ENCODE measurements at regions not wholly inside any gene's neighbourhood (a gene's known extent, or its start where the extent isn't known, plus 50 kb on each side); places are given as distances from the start of the nearest gene placed in this dataset.
"Not testable (repeated sequence)": the region's sequence is repeated elsewhere in the genome, so short reads cannot be mapped to it uniquely, and the experiment has no call there.

GRCh38 chr3:59234884-59235633 is 185.2 kb upstream of the CFAP20DC start:
- ChIA-PET POLR2A (no interaction called here), CTCF (no interaction called here)
- peak overlapping the region in 1 of 10 donors; percentile 24 for H3K4me3 Mint-ChIP-seq
- H3K4me1 Mint-ChIP-seq: peaks cover 0 to 15% (median 0%) of the 10 kb centered on the region in 7 donors
- peak overlapping the region in 1 of 9 donors; percentile 14 for H3K27ac Mint-ChIP-seq
- peaks cover 0 to 11% of the 10 kb centered on the region in 2 donors for H3K4me1 ChIP-seq (ENCODE audit: control insufficient read depth in 2 of 2, insufficient read depth in 2 of 2, low read length in 2 of 2)
- no peak overlapping the region for H3K27ac ChIP-seq (ENCODE audit: low read depth, low read length)
- H3K27me3 Mint-ChIP-seq: peaks cover 0 to 10% (median 4%) of the 10 kb centered on the region in 5 donors
- no peak for ATAC-seq
- H3K36me3 Mint-ChIP-seq: peaks cover 0 to 12% (median 10%) of the 10 kb centered on the region in 5 donors
- H3K9me3 Mint-ChIP-seq: peaks cover 7 to 31% (median 13%) of the 10 kb centered on the region in 11 donors
- peaks cover 0 to 8% (median 0%) of the 10 kb centered on the region in 3 experiments for H3K9me3 ChIP-seq (ENCODE audit: control insufficient read depth in 2 of 3, low read length in 3 of 3)
- intact Hi-C loops (cut with micrococcal nuclease): loop anchor here in 1 of 2 donors (5.0 kb wide), 1 partner anchor 52 kb away; no protein-coding TSS in a partner anchor
- no peak for DNase-seq
- H3K4me3 ChIP-seq (ENCODE audit: low read length): no peak overlapping the region
- H3K27me3 ChIP-seq (ENCODE audit: control insufficient read depth in 2 of 2, insufficient read depth in 2 of 2, low read length in 2 of 2): no peaks in the 10 kb centered on the region
- no peaks in the 10 kb centered on the region for H3K36me3 ChIP-seq (ENCODE audit: control insufficient read depth in 2 of 3, insufficient read depth in 3 of 3, low read length in 3 of 3)

DNA sequence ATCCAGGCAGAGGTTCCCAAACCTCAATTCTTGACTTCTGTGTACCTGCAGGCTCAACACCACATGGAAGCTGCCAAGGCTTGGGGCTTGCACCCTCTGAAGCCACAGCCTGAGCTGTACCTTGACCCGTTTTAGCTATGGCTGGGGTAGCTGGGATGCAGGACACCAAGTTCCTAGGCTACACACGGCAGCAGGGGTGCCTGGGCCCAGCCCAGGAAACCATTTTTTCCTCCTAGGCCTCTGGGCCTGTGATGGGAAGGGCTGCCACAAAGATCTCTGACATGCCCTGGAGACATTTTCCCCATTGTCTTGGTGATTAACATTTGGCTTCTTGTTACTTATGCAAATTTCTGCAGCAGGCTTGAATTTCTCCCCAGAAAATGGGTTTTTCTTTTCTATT is 180.6 kb upstream of the CFAP20DC start:
- ATAC-seq; H3K4me3 Mint-ChIP-seq; intact Hi-C loops (cut with micrococcal nuclease); H3K4me3 ChIP-seq (ENCODE audit: low read length); H3K27ac Mint-ChIP-seq; CTCF ChIA-PET; H3K27me3 ChIP-seq (ENCODE audit: control insufficient read depth in 2 of 2, insufficient read depth in 2 of 2, low read length in 2 of 2); H3K36me3 ChIP-seq (ENCODE audit: control insufficient read depth in 2 of 3, insufficient read depth in 3 of 3, low read length in 3 of 3); H3K4me1 ChIP-seq (ENCODE audit: control insufficient read depth in 2 of 2, insufficient read depth in 2 of 2, low read length in 2 of 2); DNase-seq; POLR2A ChIA-PET; H3K27ac ChIP-seq (ENCODE audit: low read depth, low read length); H3K4me1 Mint-ChIP-seq; H3K9me3 ChIP-seq (ENCODE audit: control insufficient read depth in 2 of 3, low read length in 3 of 3): not testable (repeated sequence)
- peaks cover 0 to 20% (median 5%) of the 10 kb centered on the region in 5 donors for H3K27me3 Mint-ChIP-seq
- H3K9me3 Mint-ChIP-seq: peaks cover 7 to 49% (median 24%) of the 10 kb centered on the region in 11 donors
- H3K36me3 Mint-ChIP-seq: peaks cover 8 to 23% (median 10%) of the 10 kb centered on the region in 5 donors

GRCh38 chr3:59213860-59214259 is 164.0 kb upstream of the CFAP20DC start:
- DNase-seq (no peak), ATAC-seq (no peak)
- H3K27me3 Mint-ChIP-seq: peaks cover 0 to 6% (median 2%) of the 10 kb centered on the region in 5 donors
- no peaks in the 10 kb centered on the region for H3K27me3 ChIP-seq (ENCODE audit: control insufficient read depth in 2 of 2, insufficient read depth in 2 of 2, low read length in 2 of 2)
- no peaks in the 10 kb centered on the region for H3K9me3 Mint-ChIP-seq
- H3K36me3 Mint-ChIP-seq: no peaks in the 10 kb centered on the region
- H3K4me3 Mint-ChIP-seq: no peak overlapping the region
- no peak overlapping the region for H3K4me3 ChIP-seq (ENCODE audit: low read length)
- no peaks in the 10 kb centered on the region for H3K36me3 ChIP-seq (ENCODE audit: control insufficient read depth in 2 of 3, insufficient read depth in 3 of 3, low read length in 3 of 3)
- no peaks in the 10 kb centered on the region for H3K9me3 ChIP-seq (ENCODE audit: control insufficient read depth in 2 of 3, low read length in 3 of 3)
- intact Hi-C loops (cut with micrococcal nuclease): loop anchor here (2.0 to 10.0 kb wide), 4 partner anchors 171 to 867 kb away; no protein-coding TSS in a partner anchor
- H3K4me1 ChIP-seq (ENCODE audit: control insufficient read depth in 2 of 2, insufficient read depth in 2 of 2, low read length in 2 of 2): no peaks in the 10 kb centered on the region
- peak overlapping the region in 2 of 9 donors; percentile 21 to 38 for H3K27ac Mint-ChIP-seq
- POLR2A ChIA-PET: no interaction called here
- H3K4me1 Mint-ChIP-seq: peaks cover 0 to 10% (median 5%) of the 10 kb centered on the region in 7 donors
- H3K27ac ChIP-seq (ENCODE audit: low read depth, low read length): no peak overlapping the region
- CTCF ChIA-PET: no interaction called here

GRCh38 chr3:59212128-59212779 is 162.4 kb upstream of the CFAP20DC start:
- H3K27ac ChIP-seq (ENCODE audit: low read depth, low read length): no peak overlapping the region
- H3K27me3 Mint-ChIP-seq: peaks cover 0 to 11% (median 8%) of the 10 kb centered on the region in 5 donors
- no peaks in the 10 kb centered on the region for H3K4me1 ChIP-seq (ENCODE audit: control insufficient read depth in 2 of 2, insufficient read depth in 2 of 2, low read length in 2 of 2)
- CTCF ChIA-PET: interaction anchor here (0.6 to 1.5 kb wide), 5 partner anchors 12 to 1229 kb away, joined by 3 to 7 read pairs (median 4); no protein-coding TSS in a partner anchor
- no peaks in the 10 kb centered on the region for H3K36me3 Mint-ChIP-seq
- H3K9me3 ChIP-seq (ENCODE audit: control insufficient read depth in 2 of 3, low read length in 3 of 3): no peaks in the 10 kb centered on the region
- POLR2A ChIA-PET: no interaction called here
- H3K4me3 Mint-ChIP-seq: no peak overlapping the region
- DNase-seq (peak in 7 of 9 donors; percentile 11 to 60 (median 53)), ATAC-seq (peak; percentile 83)
- H3K4me3 ChIP-seq (ENCODE audit: low read length): no peak overlapping the region
- intact Hi-C loops (cut with micrococcal nuclease): loop anchor here (1.0 to 10.0 kb wide), 8 partner anchors 173 to 1219 kb away; no protein-coding TSS in a partner anchor
- H3K9me3 Mint-ChIP-seq: no peaks in the 10 kb centered on the region
- H3K36me3 ChIP-seq (ENCODE audit: control insufficient read depth in 2 of 3, insufficient read depth in 3 of 3, low read length in 3 of 3): no peaks in the 10 kb centered on the region
- H3K27me3 ChIP-seq (ENCODE audit: control insufficient read depth in 2 of 2, insufficient read depth in 2 of 2, low read length in 2 of 2): no peaks in the 10 kb centered on the region
- no peak overlapping the region for H3K27ac Mint-ChIP-seq
- H3K4me1 Mint-ChIP-seq: peaks cover 0 to 10% (median 5%) of the 10 kb centered on the region in 7 donors

DNA sequence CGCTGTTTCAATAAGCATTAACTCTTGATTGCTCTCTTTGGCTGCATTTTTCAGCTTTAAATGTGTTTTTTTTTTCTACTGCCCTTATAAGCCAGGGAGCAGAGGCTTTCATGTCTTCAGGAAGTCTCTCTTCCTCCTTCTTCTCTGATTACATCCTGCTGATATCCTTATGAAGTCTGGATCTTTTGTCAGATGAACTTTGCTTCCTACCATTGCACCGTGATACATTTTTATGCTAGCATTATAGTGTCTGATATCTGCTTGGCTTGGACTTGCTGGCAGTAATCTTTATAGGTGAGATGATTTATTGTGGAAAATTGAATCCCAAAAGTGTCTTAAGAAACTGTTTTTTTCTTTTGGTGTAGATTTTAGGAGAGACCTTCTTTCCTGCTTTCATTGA is 160.4 kb upstream of the CFAP20DC start:
- no peaks in the 10 kb centered on the region for H3K36me3 Mint-ChIP-seq

GRCh38 chr3:59192473-59192872 is 142.6 kb upstream of the CFAP20DC start:
- POLR2A ChIA-PET: no interaction called here
- H3K9me3 ChIP-seq (ENCODE audit: control insufficient read depth in 2 of 3, low read length in 3 of 3): no peaks in the 10 kb centered on the region
- no peaks in the 10 kb centered on the region for H3K4me1 Mint-ChIP-seq
- H3K9me3 Mint-ChIP-seq: no peaks in the 10 kb centered on the region
- no peak overlapping the region for H3K4me3 ChIP-seq (ENCODE audit: low read length)
- H3K27ac Mint-ChIP-seq: no peak overlapping the region
- intact Hi-C loops (cut with micrococcal nuclease): no loop called here
- ATAC-seq: no peak
- no peaks in the 10 kb centered on the region for H3K4me1 ChIP-seq (ENCODE audit: control insufficient read depth in 2 of 2, insufficient read depth in 2 of 2, low read length in 2 of 2)
- H3K36me3 ChIP-seq (ENCODE audit: control insufficient read depth in 2 of 3, insufficient read depth in 3 of 3, low read length in 3 of 3): no peaks in the 10 kb centered on the region
- no peak for DNase-seq
- CTCF ChIA-PET: no interaction called here
- H3K4me3 Mint-ChIP-seq: no peak overlapping the region
- no peaks in the 10 kb centered on the region for H3K27me3 ChIP-seq (ENCODE audit: control insufficient read depth in 2 of 2, insufficient read depth in 2 of 2, low read length in 2 of 2)
- H3K36me3 Mint-ChIP-seq: no peaks in the 10 kb centered on the region
- H3K27ac ChIP-seq (ENCODE audit: low read depth, low read length): no peak overlapping the region
- H3K27me3 Mint-ChIP-seq: peaks cover 0 to 12% (median 0%) of the 10 kb centered on the region in 5 donors

More for the DNA sequence above, 160.4 kb upstream of the CFAP20DC start:
- Mint-ChIP-seq H3K27me3 (peaks cover 5 to 15% (median 11%) of the 10 kb centered on the region in 5 donors), H3K27ac (peak overlapping the region in 1 of 9 donors; percentile 30), H3K4me1 (peaks cover 0 to 10% (median 5%) of the 10 kb centered on the region in 7 donors), H3K4me3 (no peak overlapping the region), H3K9me3 (no peaks in the 10 kb centered on the region)
- no peak for DNase-seq
- ATAC-seq: no peak
- no peaks in the 10 kb centered on the region for H3K27me3 ChIP-seq (ENCODE audit: control insufficient read depth in 2 of 2, insufficient read depth in 2 of 2, low read length in 2 of 2)
- no peaks in the 10 kb centered on the region for H3K9me3 ChIP-seq (ENCODE audit: control insufficient read depth in 2 of 3, low read length in 3 of 3)
- no peaks in the 10 kb centered on the region for H3K4me1 ChIP-seq (ENCODE audit: control insufficient read depth in 2 of 2, insufficient read depth in 2 of 2, low read length in 2 of 2)
- no peak overlapping the region for H3K27ac ChIP-seq (ENCODE audit: low read depth, low read length)
- no peak overlapping the region for H3K4me3 ChIP-seq (ENCODE audit: low read length)
- ChIA-PET POLR2A (no interaction called here), CTCF (no interaction called here)
- H3K36me3 ChIP-seq (ENCODE audit: control insufficient read depth in 2 of 3, insufficient read depth in 3 of 3, low read length in 3 of 3): no peaks in the 10 kb centered on the region
- intact Hi-C loops (cut with micrococcal nuclease): loop anchor here (10.0 kb wide), 2 partner anchors 175 to 775 kb away; no protein-coding TSS in a partner anchor
